A549 (cell line): ENCODE measurements at regions not wholly inside any gene's neighbourhood (a gene's known extent, or its start where the extent isn't known, plus 50 kb on each side); places are given as distances from the start of the nearest gene placed in this dataset.

Experiments
- ATAC-seq, 2 experiments: fragments of 200-7000 bp in 1 of 2; fragments of >200 bp in 1 of 2; cut with Nextera tagmentation in 1 of 2; cut with Tn5 transposase in 1 of 2; 3 replicates each; pipeline versions ENCODE4 v1.8.0 to v1.9.1; 2018 to 2020; ENCODE audit warnings: mild to moderate bottlenecking in 1 of 2, moderate library complexity in 1 of 2
- CTCF ChIA-PET: fragments of 300-600 bp; sonication (Branson Sonifier 250); formaldehyde crosslinking; extraction: SDS; loops from one replicate; lab custom pipeline; 2021; ENCODE audit warnings: antibody characterized with exemption, inconsistent platforms; lab: Yijun Ruan, JAX
- POLR2A ChIA-PET: fragments of 350-600 bp; formaldehyde crosslinking; extraction: SDS; loops from one replicate; lab custom pipeline; 2021; ENCODE audit warnings: antibody characterized with exemption, inconsistent platforms; lab: Yijun Ruan, JAX
- DNase-seq, 2 experiments: peaks; one replicate each; pipeline versions ENCODE4 v3.0.0 to v3.0.0-alpha.2; 2011 to 2016; ENCODE audit warnings: low read depth in 1 of 2, low spot score in 1 of 2
- FAIRE-seq: peaks from 2 replicates; lab custom pipeline; 2011; peaks lifted over from hg19 to GRCh38; lab: Jason Lieb, UNC
- H3K27ac ChIP-seq, 2 experiments: fragments of >200 bp; sonication (Bioruptor Twin); formaldehyde crosslinking; 3 replicates each; pipeline ENCODE4 v1.5.1; 2016 to 2017
- H3K4me1 ChIP-seq: fragments of >200 bp; sonication (Bioruptor Twin); formaldehyde crosslinking; 3 replicates; pipeline ENCODE4 v1.6.1; 2016
- H3K4me2 ChIP-seq: fragments of >200 bp; sonication (Bioruptor Twin); formaldehyde crosslinking; 3 replicates; pipeline ENCODE4 v1.6.1; 2016
- H3K4me3 ChIP-seq: fragments of >200 bp; sonication (Bioruptor Twin); formaldehyde crosslinking; 3 replicates; pipeline ENCODE4 v1.5.1; 2016
- H3K9me3 ChIP-seq: fragments of >200 bp; sonication (Bioruptor Twin); formaldehyde crosslinking; 3 replicates; pipeline ENCODE4 v1.6.1; 2016
- BCL3 ChIP-seq: fragments of >200 bp; sonication (Bioruptor Twin); formaldehyde crosslinking; IDR thresholded peaks from 3 replicates; pipeline ENCODE4 v1.6.1; 2016
- EHF ChIP-seq: fragments of 250-450 bp; sonication (Bioruptor Pico); IDR thresholded peaks from 2 replicates; pipeline ENCODE4 v1.5.0; 2020; ENCODE audit warnings: mild to moderate bottlenecking
- ESRRA ChIP-seq: fragments of 150-350 bp; IDR thresholded peaks from 2 replicates; pipeline ENCODE4 v1.6.1; 2014; ENCODE audit warnings: mild to moderate bottlenecking, low read length, borderline replicate concordance
- GATA3 ChIP-seq: IDR thresholded peaks from 2 replicates; pipeline ENCODE4 v1.6.1; 2012; ENCODE audit warnings: borderline replicate concordance
- HDAC2 ChIP-seq: fragments of 200-600 bp; sonication (generic); IDR thresholded peaks from 2 replicates; pipeline ENCODE4 v1.6.1; 2016
- HES2 ChIP-seq: fragments of >200 bp; sonication (Bioruptor Twin); formaldehyde crosslinking; IDR thresholded peaks from 2 replicates; pipeline ENCODE4 v1.6.1; 2016
- HMGXB4 ChIP-seq: fragments of 250-450 bp; sonication (Bioruptor Pico); IDR thresholded peaks from 2 replicates; pipeline ENCODE4 v1.5.0; 2021; ENCODE audit warnings: mild to moderate bottlenecking, moderate library complexity, borderline replicate concordance
- HOXA7 ChIP-seq: fragments of 250-450 bp; sonication (Bioruptor Pico); IDR thresholded peaks from 2 replicates; pipeline ENCODE4 v1.5.0; 2020; ENCODE audit warnings: mild to moderate bottlenecking, moderate library complexity
- JUN ChIP-seq, 2 experiments: fragments of >200 bp; sonication (Bioruptor Twin); formaldehyde crosslinking; IDR thresholded peaks; 2 replicates in 1 of 2; 3 replicates in 1 of 2; pipeline ENCODE4 v1.6.1; 2016 to 2017
- KDM1A ChIP-seq: fragments of 200-600 bp; sonication (generic); IDR thresholded peaks from 2 replicates; pipeline ENCODE4 v1.6.1; 2016; ENCODE audit warnings: low read depth, mild to moderate bottlenecking
- KDM5A ChIP-seq: fragments of 200-600 bp; sonication (generic); IDR thresholded peaks from 2 replicates; pipeline ENCODE4 v1.6.1; 2016; ENCODE audit warnings: antibody characterized with exemption, mild to moderate bottlenecking
- NFE2L2 ChIP-seq: fragments of 150-350 bp; conservative IDR thresholded peaks from 2 replicates; pipeline ENCODE4 v1.6.1; 2014; ENCODE audit warnings: low read length
- NPAS2 ChIP-seq: fragments of 250-450 bp; sonication (Bioruptor Pico); IDR thresholded peaks from 2 replicates; pipeline ENCODE4 v1.8.0; 2022; ENCODE audit warnings: mild to moderate bottlenecking, moderate library complexity, borderline replicate concordance
- PBX3 ChIP-seq: IDR thresholded peaks from 2 replicates; pipeline ENCODE4 v1.6.1; 2012
- POLR2A ChIP-seq: IDR thresholded peaks from 2 replicates; pipeline ENCODE4 v1.6.1; 2012; ENCODE audit warnings: mild to moderate bottlenecking, low read length
- POLR2AphosphoS2 ChIP-seq: conservative IDR thresholded peaks from 2 replicates; pipeline ENCODE4 v1.6.1; 2012; ENCODE audit warnings: low read length, improper control_type of control experiment, inconsistent platforms
- RAD21 ChIP-seq, 2 experiments: fragments of >200 bp in 1 of 2; sonication (Bioruptor Twin) in 1 of 2; formaldehyde crosslinking in 1 of 2; IDR thresholded peaks in 1 of 2; conservative IDR thresholded peaks in 1 of 2; 2 replicates in 1 of 2; 3 replicates in 1 of 2; pipeline ENCODE4 v1.6.1; 2012 to 2018; ENCODE audit warnings: inconsistent platforms in 1 of 2
- RNF2 ChIP-seq: fragments of 200-600 bp; sonication (generic); IDR thresholded peaks from 2 replicates; pipeline ENCODE4 v1.6.1; 2016; ENCODE audit warnings: low read depth, mild to moderate bottlenecking, antibody characterized with exemption, moderate library complexity, borderline replicate concordance
- TFCP2L1 ChIP-seq: fragments of 250-450 bp; sonication (Bioruptor Pico); IDR thresholded peaks from 2 replicates; pipeline ENCODE4 v1.5.0; 2021; ENCODE audit warnings: mild to moderate bottlenecking
- TP53 ChIP-seq: fragments of 250-450 bp; sonication (Bioruptor Pico); IDR thresholded peaks from 2 replicates; pipeline ENCODE4 v1.5.0; 2021; ENCODE audit warnings: mild to moderate bottlenecking, moderate library complexity
- USF2 ChIP-seq: fragments of 450-650 bp; IDR thresholded peaks from 2 replicates; pipeline ENCODE4 v1.6.1; 2014; ENCODE audit warnings: antibody characterized with exemption
- ZFP36 ChIP-seq: fragments of 450-650 bp; IDR thresholded peaks from 2 replicates; pipeline ENCODE4 v1.6.1; 2014; ENCODE audit warnings: borderline replicate concordance; ENCODE audit not compliant: partially characterized antibody
- ZNF302 ChIP-seq: fragments of 250-450 bp; sonication (Bioruptor Pico); IDR thresholded peaks from 2 replicates; pipeline ENCODE4 v1.9.0; 2021; ENCODE audit warnings: inconsistent platforms, mild to moderate bottlenecking, moderate library complexity
- WGBS: methylation state at CpG from one replicate; pipeline ENCODE4 v1.1.6; 2017; ENCODE audit errors: missing lambda C conversion rate; 5-methylcytosine and 5-hydroxymethylcytosine counted together
- TF ChIP-seq, protein P1 (sequence below): IDR thresholded peaks from 2 replicates; pipeline ENCODE4 v1.6.1; 2012; ENCODE audit warnings: low read depth, borderline replicate concordance

GRCh38 chr12:19780460-19780859 lies 341.2 kb downstream of the AEBP2 start:
- DNase-seq (no peak), ATAC-seq (no peak)
- peaks cover 5% of the 10 kb centered on the region; the same call in 1 of the 3 replicates for H3K4me1 ChIP-seq
- WGBS: 49% methylated on average over 6 of the region's 6 CpGs
- H3K4me3 ChIP-seq: no peak overlapping the region
- H3K9me3 ChIP-seq: no peaks in the 10 kb centered on the region
- no peak for TF ChIP-seq POLR2A
- no peak for TF ChIP-seq HES2
- no peak for TF ChIP-seq EHF
- no peak for TF ChIP-seq HMGXB4 (CRISPR knock-in tag)
- no peak for TF ChIP-seq ZFP36
- TF ChIP-seq TP53 (CRISPR knock-in tag): no peak
- no peak for TF ChIP-seq GATA3
- TF ChIP-seq ESRRA: no peak
- TF ChIP-seq PBX3: no peak
- no peak for TF ChIP-seq HDAC2
- TF ChIP-seq NFE2L2: no peak
- no peak for TF ChIP-seq KDM5A
- no peak for TF ChIP-seq TFCP2L1 (CRISPR knock-in tag)
- TF ChIP-seq KDM1A: no peak
- TF ChIP-seq POLR2AphosphoS2: no peak
- TF ChIP-seq NPAS2 (CRISPR knock-in tag): no peak
- no peak for TF ChIP-seq RAD21 (conservative IDR thresholded peaks at IDR 0.05 in 1 of 2, IDR thresholded peaks at IDR 0.05 in 1 of 2)
- no peak for TF ChIP-seq USF2
- TF ChIP-seq, protein P1, sequence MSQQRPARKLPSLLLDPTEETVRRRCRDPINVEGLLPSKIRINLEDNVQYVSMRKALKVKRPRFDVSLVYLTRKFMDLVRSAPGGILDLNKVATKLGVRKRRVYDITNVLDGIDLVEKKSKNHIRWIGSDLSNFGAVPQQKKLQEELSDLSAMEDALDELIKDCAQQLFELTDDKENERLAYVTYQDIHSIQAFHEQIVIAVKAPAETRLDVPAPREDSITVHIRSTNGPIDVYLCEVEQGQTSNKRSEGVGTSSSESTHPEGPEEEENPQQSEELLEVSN: no peak
- TF ChIP-seq, all 56 proteins: peak for 0
- CTCF ChIA-PET: no interaction called here
- H3K4me2 ChIP-seq: no peak overlapping the region
- no peak for FAIRE-seq
- POLR2A ChIA-PET: no interaction called here
- no peak overlapping the region for H3K27ac ChIP-seq

DNA sequence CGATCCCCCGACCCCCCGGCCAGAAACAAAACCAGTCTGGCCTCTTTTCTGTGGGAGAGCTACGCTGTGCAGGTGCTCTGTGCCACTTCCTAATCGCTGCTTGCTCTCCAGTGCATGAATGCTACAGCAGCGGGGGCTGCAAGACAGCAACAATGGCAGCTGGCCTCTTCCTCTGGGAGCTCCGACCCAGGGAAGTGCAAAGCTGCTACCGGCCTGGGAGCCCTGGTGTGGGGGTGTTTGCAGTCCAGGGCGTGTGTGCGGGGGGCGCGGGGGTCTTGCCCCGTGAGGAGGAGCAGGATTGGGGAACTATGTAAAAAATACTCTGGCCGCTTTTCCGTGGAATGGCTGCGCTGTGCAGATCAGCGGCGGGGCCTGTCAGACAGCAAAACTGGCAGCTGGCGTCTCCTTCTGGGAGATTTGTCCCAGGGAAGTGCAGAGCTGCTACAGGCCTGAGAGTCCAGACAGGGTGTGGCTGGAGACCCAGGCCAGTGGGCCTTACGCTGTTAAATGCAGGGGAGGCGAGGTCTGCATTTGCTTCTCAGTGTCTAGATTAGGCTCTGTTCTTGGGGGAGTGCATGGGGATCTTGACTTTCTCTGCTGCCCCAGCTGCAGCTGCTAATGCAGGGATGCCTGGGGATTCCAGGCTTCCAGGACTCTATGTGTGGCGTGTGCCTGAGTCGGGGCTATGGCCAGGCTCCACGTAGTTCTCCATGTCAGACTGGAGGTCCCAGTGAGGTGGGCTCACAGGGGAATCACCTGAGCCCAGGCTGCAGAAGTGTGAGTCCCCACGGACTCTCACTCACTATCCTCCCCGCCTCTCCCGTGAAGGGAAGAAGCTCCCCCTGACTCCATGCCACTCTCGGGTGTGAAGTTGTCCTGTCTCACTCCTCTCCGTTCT lies 344.5 kb downstream of the AEBP2 start:
- FAIRE-seq: no peak
- CTCF ChIA-PET: no interaction called here
- TF ChIP-seq BCL3 (no peak), RNF2 (no peak), GATA3 (no peak), JUN (IDR thresholded peaks at IDR 0.05) (no peak), ESRRA (no peak), ZNF302 (no peak), ZFP36 (no peak), HOXA7 (CRISPR knock-in tag) (no peak)
- DNase-seq: no peak
- WGBS: 80% methylated on average over 26 of the region's 29 CpGs
- POLR2A ChIA-PET: no interaction called here
- H3K9me3 ChIP-seq: peaks cover 5% of the 10 kb centered on the region; the same call in 1 of the 3 replicates
- no peak overlapping the region for H3K27ac ChIP-seq
- no peak overlapping the region for H3K4me2 ChIP-seq
- H3K4me3 ChIP-seq: no peak overlapping the region
- ATAC-seq: no peak
- H3K4me1 ChIP-seq: no peaks in the 10 kb centered on the region
